Naive B cell (primary cell): ENCODE measurements at regions not wholly inside any gene's neighbourhood (a gene's known extent, or its start where the extent isn't known, plus 50 kb on each side); places are given as distances from the start of the nearest gene placed in this dataset.
A peak's percentile ranks its signal among the peaks of the same experiment; 100 is the strongest.
"Not testable (repeated sequence)": the region's sequence is repeated elsewhere in the genome, so short reads cannot be mapped to it uniquely, and the experiment has no call there.

Source experiments
- ATAC-seq, 2 donors: fragments of 150-1000 bp; cut with Tn5 transposase; 2 replicates each; pipeline ENCODE4 v1.10.0; 2021; ENCODE audit warnings: low read depth in 2 of 2, mild to moderate bottlenecking in 2 of 2, moderate library complexity in 2 of 2
- DNase-seq: peaks from one replicate; pipeline ENCODE4 v3.0.0; 2022
- H3K27ac Mint-ChIP-seq, 6 donors: one replicate each; pipeline ENCODE4 v1.8.0; 2020 to 2022; ENCODE audit warnings: mild to moderate bottlenecking in 6 of 6, mixed read lengths in 6 of 6, moderate library complexity in 5 of 6, inconsistent platforms in 2 of 6
- H3K27me3 Mint-ChIP-seq, 3 donors: one replicate each; pipeline ENCODE4 v1.8.0; 2021 to 2022; ENCODE audit warnings: mixed read lengths in 3 of 3, mild to moderate bottlenecking in 1 of 3
- H3K36me3 Mint-ChIP-seq, 2 donors: one replicate each; pipeline ENCODE4 v1.8.0; 2020 to 2022; ENCODE audit warnings: mixed read lengths in 2 of 2, inconsistent platforms in 1 of 2, mild to moderate bottlenecking in 1 of 2
- H3K4me1 Mint-ChIP-seq, 3 donors: one replicate each; pipeline ENCODE4 v1.8.0; 2020 to 2022; ENCODE audit warnings: mixed read lengths in 3 of 3, inconsistent platforms in 1 of 3, mild to moderate bottlenecking in 1 of 3, moderate library complexity in 1 of 3
- H3K4me3 Mint-ChIP-seq, 8 donors: one replicate each; pipeline ENCODE4 v1.8.0; 2020 to 2022; ENCODE audit warnings: mild to moderate bottlenecking in 8 of 8, mixed read lengths in 8 of 8, moderate library complexity in 8 of 8, inconsistent platforms in 2 of 8
- H3K9me3 Mint-ChIP-seq, 7 donors: one replicate each; pipeline ENCODE4 v1.8.0; 2020 to 2022; ENCODE audit warnings: mixed read lengths in 7 of 7, mild to moderate bottlenecking in 5 of 7, inconsistent platforms in 2 of 7, moderate library complexity in 1 of 7

DNA sequence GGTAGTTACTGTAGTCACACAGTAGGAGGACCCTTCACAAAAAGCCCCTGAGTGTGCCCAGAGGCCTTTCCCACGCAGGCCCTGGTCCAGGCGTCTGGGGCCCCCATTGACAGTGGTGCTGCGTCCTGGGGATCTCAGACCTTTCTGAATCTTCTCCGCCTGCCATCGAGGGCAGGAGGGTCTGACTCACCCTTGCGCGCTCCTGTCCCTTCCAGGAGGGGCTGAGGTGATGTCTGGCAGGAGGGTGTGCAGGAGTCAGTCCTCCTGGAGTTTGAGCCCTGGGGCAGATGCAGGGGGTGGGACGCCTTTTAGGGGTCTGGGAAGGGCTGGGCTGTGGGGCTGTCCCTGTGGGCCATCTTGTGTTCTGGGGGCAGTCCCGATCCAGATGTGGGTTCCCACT lies 386.8 kb downstream of the TMEM121 start:
- Mint-ChIP-seq H3K4me3 (peak overlapping the region in 7 of 8 donors; percentile 9 to 86 (median 64)), H3K4me1 (peaks cover 3 to 14% (median 8%) of the 10 kb centered on the region in 3 donors), H3K27me3 (no peaks in the 10 kb centered on the region), H3K9me3 (no peaks in the 10 kb centered on the region), H3K36me3 (no peaks in the 10 kb centered on the region), H3K27ac (peak overlapping the region in 3 of 6 donors; percentile 72 to 87 (median 80))
- DNase-seq (no peak), ATAC-seq (no peak)

DNA sequence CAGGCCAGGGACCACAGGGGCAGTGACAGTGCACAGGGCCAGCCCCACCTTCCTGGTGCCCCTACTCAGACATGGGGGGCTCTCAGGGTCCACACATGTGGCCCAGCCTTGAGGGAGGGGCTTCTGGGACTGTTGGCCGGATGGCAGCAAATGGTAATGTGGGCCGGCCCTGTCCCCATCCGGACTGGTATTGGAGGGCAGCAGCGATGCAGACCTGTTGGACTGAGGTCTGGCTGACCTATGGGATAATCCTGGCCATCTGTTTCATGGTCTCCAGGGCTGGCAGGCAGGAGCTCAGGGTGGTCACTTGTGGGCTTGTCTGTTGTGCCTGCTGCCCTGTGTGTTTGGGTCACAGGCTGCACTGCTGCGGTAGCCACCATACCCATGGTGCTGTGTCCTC lies 387.5 kb downstream of the TMEM121 start:
- peaks cover 3 to 10% (median 6%) of the 10 kb centered on the region in 3 donors for H3K4me1 Mint-ChIP-seq
- H3K4me3 Mint-ChIP-seq = peak overlapping the region in 4 of 8 donors; percentile 72 to 90 (median 75)
- ATAC-seq (no peak), DNase-seq (no peak)
- no peaks in the 10 kb centered on the region for H3K9me3 Mint-ChIP-seq
- no peaks in the 10 kb centered on the region for H3K27me3 Mint-ChIP-seq
- H3K27ac Mint-ChIP-seq = peak overlapping the region in 2 of 6 donors; percentile 42 to 49
- H3K36me3 Mint-ChIP-seq = no peaks in the 10 kb centered on the region

DNA sequence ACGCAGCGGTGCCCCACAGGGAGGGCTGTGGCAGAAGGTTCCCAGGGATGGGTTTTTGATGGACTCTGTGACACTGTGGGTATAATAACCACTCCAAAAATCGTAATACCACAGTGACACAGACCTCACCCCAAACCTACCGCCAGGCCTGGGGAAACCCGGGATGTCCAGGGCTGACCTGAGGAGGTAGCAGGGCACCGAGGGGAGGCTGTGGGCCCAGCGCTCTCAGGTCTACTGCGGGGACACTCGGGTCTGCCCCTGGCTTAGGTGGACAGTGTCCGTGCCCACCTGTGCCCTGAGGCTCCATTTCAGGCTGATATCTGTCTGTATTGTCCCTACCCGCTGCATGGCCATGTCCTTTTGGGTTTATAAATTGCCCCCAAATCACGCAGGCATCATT lies 387.9 kb downstream of the TMEM121 start:
- Mint-ChIP-seq H3K27ac (peak overlapping the region in 3 of 6 donors; percentile 42 to 89 (median 49)), H3K4me3 (peak overlapping the region; percentile 68 to 90 (median 73)), H3K4me1 (peaks cover 3 to 10% (median 6%) of the 10 kb centered on the region in 3 donors)
- H3K36me3 Mint-ChIP-seq, DNase-seq, H3K9me3 Mint-ChIP-seq, ATAC-seq, H3K27me3 Mint-ChIP-seq: not testable (repeated sequence)

DNA sequence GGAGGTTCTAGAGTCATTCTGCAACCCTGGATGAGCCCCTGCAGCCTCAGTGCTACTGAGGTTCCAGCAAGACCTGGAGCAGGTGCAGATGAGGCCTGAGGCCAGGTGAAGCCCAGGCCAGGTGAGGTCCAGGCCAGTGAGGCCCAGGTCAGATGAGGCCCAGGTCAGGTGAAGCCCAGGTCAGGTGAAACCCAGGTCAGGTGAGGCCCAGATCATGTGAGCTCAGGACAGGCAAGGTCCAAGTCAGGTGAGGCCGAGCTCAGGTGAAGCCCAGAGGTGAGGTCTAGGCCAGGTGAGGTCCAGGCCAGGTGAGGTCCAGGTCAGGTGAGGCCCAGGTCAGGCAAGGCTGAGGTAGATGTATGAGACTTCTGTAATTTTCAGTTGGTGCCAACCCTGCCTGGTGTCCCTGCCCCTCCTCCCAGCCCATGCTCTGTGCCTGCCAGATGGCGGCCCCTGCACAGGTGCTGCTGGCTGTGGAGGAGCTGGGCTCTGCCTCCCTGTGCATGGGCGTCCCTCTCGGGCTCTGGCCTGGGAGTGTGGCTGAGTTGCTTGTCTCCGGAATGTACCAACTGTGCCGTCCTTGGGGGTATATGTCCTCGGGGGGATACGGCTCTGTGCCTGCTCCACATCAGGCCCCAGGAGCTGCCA lies 388.5 kb downstream of the TMEM121 start:
- peak; percentile 52 to 53 for ATAC-seq
- no peak for DNase-seq
- Mint-ChIP-seq H3K36me3 (no peaks in the 10 kb centered on the region), H3K4me3 (peak overlapping the region; percentile 70 to 90 (median 75)), H3K9me3 (no peaks in the 10 kb centered on the region), H3K4me1 (peaks cover 3 to 10% (median 8%) of the 10 kb centered on the region in 3 donors), H3K27me3 (no peaks in the 10 kb centered on the region), H3K27ac (peak overlapping the region in 5 of 6 donors; percentile 26 to 93 (median 57))

DNA sequence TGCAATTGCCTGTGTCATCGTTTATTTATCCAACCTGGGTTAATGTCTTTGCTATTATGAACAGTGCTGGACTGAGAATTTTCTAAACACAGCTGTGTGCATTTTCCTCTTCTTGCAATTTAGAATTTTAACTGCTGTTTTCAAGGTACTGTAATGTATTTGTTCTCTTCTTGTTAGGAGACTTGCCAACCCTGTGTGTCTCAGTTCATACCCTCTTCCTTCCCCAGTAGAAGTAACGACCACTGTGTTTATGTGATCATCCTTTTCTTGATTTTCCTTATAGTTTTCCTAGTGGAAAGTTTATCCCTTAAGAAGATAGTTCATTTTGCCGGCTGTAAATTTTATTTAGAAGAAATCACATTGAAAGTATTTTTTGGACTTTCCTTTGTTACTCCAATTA lies 389.2 kb downstream of the TMEM121 start:
- peak overlapping the region; percentile 55 to 90 (median 74) for H3K4me3 Mint-ChIP-seq

DNA sequence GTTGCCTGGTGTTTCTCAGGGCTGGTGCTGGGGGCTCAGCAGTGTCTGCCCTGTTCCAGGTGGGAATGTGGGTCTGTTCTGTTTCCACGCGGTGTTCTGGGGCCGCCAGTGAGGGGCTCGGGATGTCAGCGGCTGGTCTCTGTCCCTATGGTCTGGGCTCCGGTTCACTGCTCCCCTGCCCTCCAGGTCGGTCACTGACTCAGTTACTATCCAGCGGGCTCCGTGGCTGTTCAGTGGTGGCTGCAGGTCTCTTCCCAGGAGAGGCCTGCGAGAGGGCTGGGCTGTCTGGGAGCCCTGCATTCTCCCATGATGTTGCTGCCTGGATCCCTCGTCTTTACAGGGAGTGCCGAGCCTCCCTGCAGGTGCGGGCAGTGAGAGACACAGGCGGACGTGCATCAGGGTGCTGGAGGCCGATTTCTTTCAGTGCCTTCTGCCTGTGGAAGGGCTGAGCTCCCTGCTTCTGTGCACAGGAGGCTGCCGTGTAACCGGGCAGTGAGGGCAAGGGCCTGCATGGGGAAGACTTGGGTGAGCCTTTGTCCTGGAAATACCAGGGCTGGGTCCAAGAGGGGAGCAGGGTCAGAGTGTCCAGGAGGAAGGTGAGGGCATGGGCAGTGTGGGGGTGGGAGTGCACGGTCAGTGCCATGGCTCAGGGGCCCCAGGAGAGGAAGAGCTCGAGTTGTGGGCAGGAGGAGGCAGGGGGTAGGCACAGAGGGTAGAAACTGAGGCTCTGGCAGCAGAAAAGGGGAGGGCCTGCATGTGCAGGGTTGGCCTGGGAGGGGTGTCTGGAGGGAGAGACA lies 391.0 kb downstream of the TMEM121 start:
- peak overlapping the region in 4 of 6 donors; percentile 21 to 90 (median 57) for H3K27ac Mint-ChIP-seq
- H3K27me3 Mint-ChIP-seq, H3K36me3 Mint-ChIP-seq, ATAC-seq, DNase-seq, H3K9me3 Mint-ChIP-seq: not testable (repeated sequence)
- H3K4me1 Mint-ChIP-seq = peaks cover 3 to 16% (median 12%) of the 10 kb centered on the region in 3 donors
- H3K4me3 Mint-ChIP-seq = peak overlapping the region; percentile 51 to 91 (median 78)

More for the DNA sequence above, 389.2 kb downstream of the TMEM121 start:
- ATAC-seq, H3K27me3 Mint-ChIP-seq, H3K9me3 Mint-ChIP-seq, DNase-seq, H3K36me3 Mint-ChIP-seq: not testable (repeated sequence)
- peak overlapping the region in 1 of 6 donors; percentile 60 for H3K27ac Mint-ChIP-seq
- peaks cover 3 to 14% (median 12%) of the 10 kb centered on the region in 3 donors for H3K4me1 Mint-ChIP-seq

DNA sequence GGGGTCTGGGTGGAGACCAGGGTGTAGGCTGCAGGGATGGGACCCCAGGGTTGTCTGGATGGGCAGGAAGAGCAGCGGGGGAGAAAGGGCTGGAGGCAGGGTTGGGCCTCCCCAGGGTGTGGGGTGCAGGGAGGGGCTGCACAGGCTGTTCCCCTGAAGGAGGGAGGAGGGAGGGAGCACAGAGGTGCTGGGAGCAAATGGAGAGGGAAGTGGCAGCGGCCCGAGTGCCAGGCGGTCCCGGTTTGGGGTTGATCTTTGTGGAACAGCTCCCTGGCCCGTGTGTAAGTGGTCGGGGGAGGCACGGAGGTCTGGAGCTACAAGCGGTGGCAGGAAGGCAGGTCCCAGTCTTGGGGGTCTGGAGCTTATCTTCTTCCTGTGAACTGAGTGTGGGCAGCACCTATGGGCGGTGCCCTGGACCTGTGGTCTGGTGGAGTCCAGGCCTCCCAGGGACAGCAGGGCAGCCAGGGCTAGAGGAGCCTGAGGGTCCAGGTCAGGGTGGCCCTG lies 391.6 kb downstream of the TMEM121 start:
- ATAC-seq (no peak), DNase-seq (no peak)
- no peaks in the 10 kb centered on the region for H3K9me3 Mint-ChIP-seq
- H3K4me1 Mint-ChIP-seq = peaks cover 3 to 21% (median 12%) of the 10 kb centered on the region in 3 donors
- no peaks in the 10 kb centered on the region for H3K27me3 Mint-ChIP-seq
- H3K4me3 Mint-ChIP-seq = peak overlapping the region; percentile 51 to 91 (median 76)
- H3K36me3 Mint-ChIP-seq = no peaks in the 10 kb centered on the region
- peak overlapping the region in 3 of 6 donors; percentile 10 to 70 (median 27) for H3K27ac Mint-ChIP-seq

DNA sequence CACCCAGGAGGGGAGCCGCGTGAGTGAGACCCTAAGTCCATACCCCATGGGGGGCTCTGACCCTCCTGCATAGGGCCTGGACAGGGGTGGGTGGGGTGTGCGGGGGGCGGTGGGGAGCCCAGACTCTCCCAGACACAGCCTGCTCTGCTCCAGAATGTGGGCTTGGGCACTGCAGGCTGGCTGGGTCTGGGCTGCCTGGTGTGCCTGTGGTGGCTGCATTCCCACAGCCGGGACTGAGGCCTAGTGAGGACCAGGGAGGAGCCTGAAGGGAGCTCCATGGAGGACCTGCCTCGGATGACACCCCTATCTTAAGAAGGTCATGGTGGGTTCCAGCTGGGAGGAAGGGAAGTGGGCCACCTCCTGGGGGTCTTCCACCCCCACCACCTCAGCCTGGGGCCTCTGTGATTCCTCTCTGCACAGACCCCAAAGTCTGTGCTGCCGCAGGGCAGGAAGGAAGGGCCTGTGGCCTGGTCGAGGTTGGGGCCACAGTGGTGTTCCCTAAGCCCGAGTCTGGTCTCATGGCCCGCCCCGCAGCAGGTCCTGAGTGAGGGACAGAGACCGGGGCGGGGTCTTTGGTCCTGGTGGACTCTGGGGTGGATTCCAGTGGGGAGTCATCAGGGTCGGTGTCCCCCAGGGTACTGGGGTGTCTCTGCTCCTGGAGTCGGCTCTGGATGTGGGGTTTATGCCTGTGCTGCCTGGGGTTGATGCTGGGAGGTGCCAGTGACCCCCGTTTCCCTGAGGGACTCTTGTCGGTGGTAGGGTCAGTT lies 392.3 kb downstream of the TMEM121 start:
- H3K4me3 Mint-ChIP-seq = peak overlapping the region; percentile 61 to 87 (median 71)

DNA sequence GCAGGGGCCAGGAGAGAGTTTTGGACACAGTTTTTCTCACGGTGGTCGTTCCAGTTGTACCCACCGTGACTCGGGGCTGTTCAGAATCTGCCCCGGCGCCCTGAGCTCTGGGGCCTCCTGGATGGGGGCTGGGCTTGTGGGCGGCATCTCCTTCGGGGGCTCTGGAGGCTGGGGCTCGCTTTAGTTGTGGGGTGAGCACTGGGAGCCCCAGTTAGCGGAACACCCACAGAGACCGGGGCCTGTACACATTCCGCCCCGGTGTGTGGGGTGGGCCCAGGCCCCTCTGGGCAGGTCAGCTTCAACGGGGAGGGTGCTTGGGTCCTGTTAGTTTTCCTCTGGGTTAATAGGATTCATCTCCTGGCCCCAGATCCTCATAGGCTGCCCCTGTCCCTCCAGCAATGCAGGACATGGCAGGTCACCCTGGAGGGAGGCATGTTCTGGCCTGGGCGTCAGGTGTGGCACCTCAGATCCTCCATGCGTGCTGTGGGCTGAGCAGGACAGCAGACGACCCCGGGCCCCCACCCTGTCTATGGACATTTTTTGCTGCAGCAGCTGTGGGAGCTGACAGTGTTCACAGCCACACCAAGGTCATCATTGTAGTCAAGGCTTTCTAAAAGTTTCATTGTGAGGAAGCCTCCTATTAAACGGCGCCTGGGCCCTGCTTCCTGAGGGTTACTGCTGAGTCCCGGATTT lies 393.2 kb downstream of the TMEM121 start:
- Mint-ChIP-seq H3K27me3 (no peaks in the 10 kb centered on the region), H3K4me3 (peak overlapping the region; percentile 61 to 87 (median 71)), H3K27ac (peak overlapping the region in 2 of 6 donors; percentile 66 to 88), H3K4me1 (peaks cover 6 to 13% (median 12%) of the 10 kb centered on the region in 3 donors), H3K9me3 (no peaks in the 10 kb centered on the region), H3K36me3 (no peaks in the 10 kb centered on the region)
- DNase-seq (no peak), ATAC-seq (no peak)

More for the DNA sequence above, 392.3 kb downstream of the TMEM121 start:
- Mint-ChIP-seq H3K27me3 (no peaks in the 10 kb centered on the region), H3K4me1 (peaks cover 3 to 17% (median 12%) of the 10 kb centered on the region in 3 donors), H3K36me3 (no peaks in the 10 kb centered on the region), H3K9me3 (no peaks in the 10 kb centered on the region), H3K27ac (peak overlapping the region in 3 of 6 donors; percentile 34 to 87 (median 70))
- DNase-seq (no peak), ATAC-seq (no peak)

DNA sequence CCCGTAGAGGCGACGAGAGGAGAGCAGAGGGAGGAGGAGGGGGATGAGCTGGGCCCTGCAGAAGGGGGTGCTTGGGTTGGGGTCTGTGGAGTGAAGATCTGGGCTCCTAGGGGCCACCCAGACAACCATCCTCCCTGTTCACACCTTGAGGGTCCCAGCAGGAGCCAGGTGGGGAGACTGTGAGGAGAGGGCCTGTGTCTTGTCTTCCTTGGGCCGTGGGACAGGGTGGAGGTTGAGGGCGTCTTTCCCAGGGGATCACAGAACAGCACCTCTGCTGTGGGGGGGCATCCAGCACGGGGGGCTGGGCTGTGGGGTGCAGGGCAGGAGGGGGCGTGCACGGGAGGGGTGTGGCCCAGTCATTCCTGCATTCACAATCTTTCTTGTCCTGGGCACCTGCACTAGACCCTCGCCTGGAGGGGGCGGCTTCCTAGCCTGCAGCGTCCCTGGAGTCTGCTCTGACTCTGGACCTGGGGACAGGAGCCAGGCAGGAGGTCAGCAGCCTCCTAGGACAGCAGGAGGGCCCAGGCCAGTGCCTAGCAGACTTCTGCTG lies 393.8 kb downstream of the TMEM121 start:
- peak overlapping the region; percentile 57 to 87 (median 75) for H3K4me3 Mint-ChIP-seq
- H3K27me3 Mint-ChIP-seq, DNase-seq, ATAC-seq, H3K9me3 Mint-ChIP-seq, H3K36me3 Mint-ChIP-seq: not testable (repeated sequence)
- H3K27ac Mint-ChIP-seq = peak overlapping the region in 3 of 6 donors; percentile 29 to 88 (median 66)
- peaks cover 6 to 12% (median 11%) of the 10 kb centered on the region in 3 donors for H3K4me1 Mint-ChIP-seq

DNA sequence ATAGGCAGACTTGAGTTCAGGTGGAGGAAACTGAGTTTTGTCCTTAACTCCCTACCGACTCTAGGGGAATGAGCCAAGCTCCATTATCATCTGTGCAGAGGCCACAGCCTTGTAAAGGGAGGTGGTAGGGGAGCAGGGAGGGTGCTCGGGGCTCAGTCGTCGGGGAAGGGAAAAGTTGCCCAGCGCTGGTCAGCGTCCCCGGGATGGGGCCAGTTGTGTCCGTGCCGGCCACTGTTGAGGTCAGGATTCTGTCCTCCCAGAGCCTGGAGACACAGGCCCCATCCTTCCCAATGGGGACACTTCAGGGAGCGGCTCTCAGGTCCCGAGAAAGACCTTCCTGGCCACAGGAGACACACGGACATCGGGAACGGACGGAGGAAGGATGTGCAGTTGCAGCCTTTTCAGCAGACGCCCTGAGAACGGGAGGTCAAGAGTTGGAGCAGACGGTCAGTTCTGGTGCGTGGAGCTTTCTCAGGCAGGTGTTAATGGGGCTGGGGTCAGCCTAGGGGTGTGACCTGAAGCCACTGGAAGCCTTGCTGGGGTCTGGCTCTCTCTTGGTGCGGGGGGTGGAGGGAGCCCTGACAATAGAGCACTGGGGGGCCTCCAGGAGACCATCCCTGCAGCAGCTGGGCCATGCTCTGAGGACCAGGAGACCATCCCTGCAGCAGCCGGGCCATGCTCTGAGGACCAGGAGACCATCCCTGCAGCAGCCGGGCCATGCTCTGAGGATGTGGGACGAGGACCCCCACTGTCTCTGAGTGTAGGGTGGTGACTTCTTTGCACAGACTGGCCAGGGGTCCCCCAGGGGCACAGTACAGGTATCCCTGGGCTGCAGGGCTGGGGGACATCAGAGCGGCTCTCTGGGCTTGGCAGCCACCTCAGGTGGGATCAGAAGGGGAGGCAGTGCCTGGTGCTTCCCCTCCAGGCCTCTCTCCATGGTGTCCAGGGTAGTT lies 394.7 kb downstream of the TMEM121 start:
- not testable (repeated sequence) for H3K27ac Mint-ChIP-seq, DNase-seq, H3K27me3 Mint-ChIP-seq, ATAC-seq, H3K9me3 Mint-ChIP-seq, H3K36me3 Mint-ChIP-seq
- Mint-ChIP-seq H3K4me1 (peaks cover 6 to 12% (median 11%) of the 10 kb centered on the region in 3 donors), H3K4me3 (peak overlapping the region in 6 of 8 donors; percentile 57 to 80 (median 75))
